Spleen (tissue), 11 donors: ENCODE measurements at regions not wholly inside any gene's neighbourhood (a gene's known extent, or its start where the extent isn't known, plus 50 kb on each side); places are given as distances from the start of the nearest gene placed in this dataset.

Experiments
- DNase-seq: peaks from one replicate; pipeline ENCODE4 v3.0.0-alpha.2; 2020
- H3K27ac ChIP-seq, 8 donors: fragments of 200-600 bp; sonication (generic) in 7 of 8; 1 replicate in 4 of 8; 2 replicates in 4 of 8; pipeline versions ENCODE4 v1.5.0 to v1.8.0; 2016 to 2021; ENCODE audit warnings: inconsistent platforms in 4 of 8, mild to moderate bottlenecking in 4 of 8, moderate library complexity in 1 of 8
- H3K27me3 ChIP-seq, 7 donors: fragments of 200-600 bp; sonication (generic) in 6 of 7; replicated peaks in 1 of 7; 1 replicate in 4 of 7; 2 replicates in 3 of 7; pipeline versions ENCODE4 v1.5.0 to v1.8.0; 2016 to 2021; ENCODE audit warnings: inconsistent platforms in 3 of 7, mild to moderate bottlenecking in 1 of 7
- H3K36me3 ChIP-seq, 6 donors: fragments of 200-600 bp; sonication (generic) in 5 of 6; 1 replicate in 4 of 6; 2 replicates in 2 of 6; pipeline versions ENCODE4 v1.5.0 to v1.8.0; 2016 to 2021; ENCODE audit warnings: inconsistent platforms in 2 of 6
- H3K4me1 ChIP-seq, 6 donors: fragments of 200-600 bp; sonication (generic) in 5 of 6; 1 replicate in 3 of 6; 2 replicates in 3 of 6; pipeline versions ENCODE4 v1.5.0 to v1.8.0; 2016 to 2021; ENCODE audit warnings: inconsistent platforms in 3 of 6
- H3K4me3 ChIP-seq, 8 donors: fragments of 200-600 bp; sonication (generic) in 7 of 8; 1 replicate in 4 of 8; 2 replicates in 4 of 8; pipeline versions ENCODE4 v1.5.0 to v1.8.0; 2016 to 2021; ENCODE audit warnings: inconsistent platforms in 4 of 8, mild to moderate bottlenecking in 4 of 8, moderate library complexity in 2 of 8
- H3K9me3 ChIP-seq, 8 donors: fragments of 200-600 bp; sonication (generic) in 7 of 8; 1 replicate in 4 of 8; 2 replicates in 4 of 8; pipeline versions ENCODE4 v1.5.0 to v1.8.0; 2016 to 2021; ENCODE audit warnings: inconsistent platforms in 4 of 8
- CTCF ChIP-seq, 11 experiments: fragments of 200-600 bp in 7 of 11; fragments of 450-650 bp in 4 of 11; sonication (generic) in 4 of 11; IDR thresholded peaks in 8 of 11; conservative IDR thresholded peaks in 3 of 11; 1 replicate in 7 of 11; 2 replicates in 4 of 11; pipeline versions ENCODE4 v1.4.0 to v1.8.0; 2016 to 2021; ENCODE audit warnings: antibody characterized with exemption in 11 of 11, inconsistent platforms in 4 of 11, mild to moderate bottlenecking in 1 of 11
- POLR2A ChIP-seq, 3 donors: fragments of 450-650 bp; IDR thresholded peaks; one replicate each; pipeline ENCODE4 v1.5.1; 2017; ENCODE audit warnings: antibody characterized with exemption in 3 of 3, mild to moderate bottlenecking in 1 of 3
- POLR2AphosphoS5 ChIP-seq, 3 donors: sonication (generic); formaldehyde crosslinking; IDR thresholded peaks; one replicate each; pipeline ENCODE4 v1.5.1; 2017; ENCODE audit warnings: antibody characterized with exemption in 3 of 3
- WGBS, 5 donors: extraction: QIAGEN DNeasy Blood & Tissue Kit in 3 of 5; methylation state at CpG; one replicate each; pipeline versions ENCODE4 v1.1.5 to v1.1.7; 2013 to 2018; 5-methylcytosine and 5-hydroxymethylcytosine counted together
- intact Hi-C: fragments of 100-400 bp; cut with DNase I; formaldehyde crosslinking; loops from one replicate; pipeline ENCODE4 v1.15.0; 2023; ENCODE audit warnings: low total_unique reads
- donor health status: healthy with polysubstance abuse.
- donor health status: DM: no; HTN: no; CAD: no; lungs with moderate emphysema.
- donor health status: DM: no; HTN: no; CAD: no.
- donor health status: Bipolar disorder and iron deficiency.
- donor health status: healthy.
- donor health status: DM: no; HTN: no; CAD: no.
- donor health status: DM: yes; HTN: yes; CAD: no.

GRCh38 chr3:95028688-95029087 lies 965.8 kb downstream of the NSUN3 start:
- H3K9me3 ChIP-seq, result peaks cover 0 to 3% (median 0%) of the 10 kb centered on the region in 8 donors
- H3K4me1 ChIP-seq, result no peaks in the 10 kb centered on the region
- 77 to 87% (median 82%) methylated on average over 2 of the region's 2 CpGs for WGBS, 5 donors
- H3K27me3 ChIP-seq, result no peaks in the 10 kb centered on the region
- H3K4me3 ChIP-seq, result no peak overlapping the region
- no peak overlapping the region for H3K27ac ChIP-seq
- no peak for DNase-seq
- TF ChIP-seq CTCF (IDR thresholded peaks at IDR 0.05 in 8 of 11, conservative IDR thresholded peaks at IDR 0.05 in 3 of 11) (no peak), POLR2AphosphoS5 (IDR thresholded peaks at IDR 0.05) (no peak), POLR2A (IDR thresholded peaks at IDR 0.05) (no peak)
- H3K36me3 ChIP-seq, result no peaks in the 10 kb centered on the region
- intact Hi-C loops, result no loop called here

GRCh38 chr3:95029644-95030043 lies 966.8 kb downstream of the NSUN3 start:
- no peak for DNase-seq
- Histone ChIP-seq H3K9me3 (peaks cover 0 to 3% (median 0%) of the 10 kb centered on the region in 8 donors), H3K36me3 (no peaks in the 10 kb centered on the region), H3K4me1 (no peaks in the 10 kb centered on the region), H3K27me3 (no peaks in the 10 kb centered on the region), H3K4me3 (no peak overlapping the region), H3K27ac (no peak overlapping the region)
- no peak for TF ChIP-seq POLR2A (IDR thresholded peaks at IDR 0.05)
- intact Hi-C loops, result no loop called here

- 42 to 71% (median 58%) methylated on average over 2 of the region's 2 CpGs for WGBS, 5 donors
- DNase-seq, result no peak
- TF ChIP-seq POLR2A (IDR thresholded peaks at IDR 0.05) (no peak), CTCF (IDR thresholded peaks at IDR 0.05 in 8 of 11, conservative IDR thresholded peaks at IDR 0.05 in 3 of 11) (no peak), POLR2AphosphoS5 (IDR thresholded peaks at IDR 0.05) (no peak)
Measured at GRCh38 chr3:95036526-95037021, 973.7 kb downstream of the NSUN3 start.

GRCh38 chr3:95037097-95037496 lies 974.2 kb downstream of the NSUN3 start:
- no peak for DNase-seq
- Histone ChIP-seq H3K27me3 (no peaks in the 10 kb centered on the region), H3K4me1 (no peaks in the 10 kb centered on the region), H3K36me3 (no peaks in the 10 kb centered on the region), H3K4me3 (no peak overlapping the region), H3K9me3 (peaks cover 0 to 30% (median 4%) of the 10 kb centered on the region in 8 donors), H3K27ac (no peak overlapping the region)
- WGBS, 5 donors, result 72 to 93% (median 86%) methylated on average over 5 of the region's 5 CpGs
- intact Hi-C loops, result no loop called here
- no peak for TF ChIP-seq POLR2AphosphoS5 (IDR thresholded peaks at IDR 0.05)
- no peak for TF ChIP-seq CTCF (IDR thresholded peaks at IDR 0.05 in 8 of 11, conservative IDR thresholded peaks at IDR 0.05 in 3 of 11)
- no peak for TF ChIP-seq POLR2A (IDR thresholded peaks at IDR 0.05)

More at GRCh38 chr3:95036526-95037021, 973.7 kb downstream of the NSUN3 start:
- H3K36me3 ChIP-seq, result no peaks in the 10 kb centered on the region
- no peaks in the 10 kb centered on the region for H3K4me1 ChIP-seq
- no peak overlapping the region for H3K27ac ChIP-seq
- no peaks in the 10 kb centered on the region for H3K27me3 ChIP-seq
- H3K9me3 ChIP-seq, result peaks cover 0 to 30% (median 4%) of the 10 kb centered on the region in 8 donors
- intact Hi-C loops, result no loop called here
- H3K4me3 ChIP-seq, result no peak overlapping the region

GRCh38 chr3:95037927-95038326 lies 975.1 kb downstream of the NSUN3 start:
- Histone ChIP-seq H3K27me3 (no peaks in the 10 kb centered on the region), H3K9me3 (peaks cover 0 to 30% (median 4%) of the 10 kb centered on the region in 8 donors)
- no peak for TF ChIP-seq POLR2A (IDR thresholded peaks at IDR 0.05)
- TF ChIP-seq POLR2AphosphoS5 (IDR thresholded peaks at IDR 0.05), result no peak
- TF ChIP-seq CTCF (IDR thresholded peaks at IDR 0.05 in 8 of 11, conservative IDR thresholded peaks at IDR 0.05 in 3 of 11), result no peak

More at GRCh38 chr3:95037927-95038326, 975.1 kb downstream of the NSUN3 start:
- intact Hi-C loops, result no loop called here
- WGBS, 5 donors, result 72 to 82% (median 77%) methylated on average over 3 of the region's 3 CpGs
- no peaks in the 10 kb centered on the region for H3K36me3 ChIP-seq
- no peak overlapping the region for H3K4me3 ChIP-seq
- no peak overlapping the region for H3K27ac ChIP-seq
- no peak for DNase-seq
- no peaks in the 10 kb centered on the region for H3K4me1 ChIP-seq
